A549 (cell line): ENCODE measurements at regions not wholly inside any gene's neighbourhood (a gene's known extent, or its start where the extent isn't known, plus 50 kb on each side); places are given as distances from the start of the nearest gene placed in this dataset.

Experiments used
- CTCF ChIP-seq: fragments of >200 bp; sonication (Bioruptor Twin); formaldehyde crosslinking; IDR thresholded peaks from 3 replicates; pipeline ENCODE4 v1.5.1; 2016
- GATA3 ChIP-seq: IDR thresholded peaks from 2 replicates; pipeline ENCODE4 v1.6.1; 2012; ENCODE audit warnings: borderline replicate concordance
- HDAC2 ChIP-seq: fragments of 200-600 bp; sonication (generic); IDR thresholded peaks from 2 replicates; pipeline ENCODE4 v1.6.1; 2016
- JUNB ChIP-seq: fragments of >200 bp; sonication (Bioruptor Twin); formaldehyde crosslinking; IDR thresholded peaks from 2 replicates; pipeline ENCODE4 v1.6.1; 2016
- MAX ChIP-seq: IDR thresholded peaks from 2 replicates; pipeline ENCODE4 v1.6.1; 2012
- MAZ ChIP-seq: fragments of 150-350 bp; IDR thresholded peaks from 2 replicates; pipeline ENCODE4 v1.6.1; 2014; ENCODE audit warnings: antibody characterized with exemption, low read depth, low read length, borderline replicate concordance
- POLR2A ChIP-seq: IDR thresholded peaks from 2 replicates; pipeline ENCODE4 v1.6.1; 2012; ENCODE audit warnings: mild to moderate bottlenecking, low read length
- RFX5 ChIP-seq: fragments of 450-650 bp; IDR thresholded peaks from 2 replicates; pipeline ENCODE4 v1.7.1; 2014; ENCODE audit warnings: antibody characterized with exemption, mild to moderate bottlenecking, moderate library complexity
- SMC3 ChIP-seq: fragments of >200 bp; sonication (Bioruptor Twin); formaldehyde crosslinking; IDR thresholded peaks from 3 replicates; pipeline ENCODE4 v1.6.1; 2018; ENCODE audit warnings: inconsistent platforms
- USF2 ChIP-seq: fragments of 450-650 bp; IDR thresholded peaks from 2 replicates; pipeline ENCODE4 v1.6.1; 2014; ENCODE audit warnings: antibody characterized with exemption
- TF ChIP-seq, protein P1 (sequence below): fragments of 200-600 bp; sonication (generic); IDR thresholded peaks from 2 replicates; pipeline ENCODE4 v1.6.1; 2016; ENCODE audit warnings: antibody characterized with exemption, mild to moderate bottlenecking, moderate library complexity

GRCh38 chr3:182258538-182259177, 534.6 kb upstream of the ATP11B start:
- TF ChIP-seq POLR2A, result no peak
- TF ChIP-seq, protein P1, sequence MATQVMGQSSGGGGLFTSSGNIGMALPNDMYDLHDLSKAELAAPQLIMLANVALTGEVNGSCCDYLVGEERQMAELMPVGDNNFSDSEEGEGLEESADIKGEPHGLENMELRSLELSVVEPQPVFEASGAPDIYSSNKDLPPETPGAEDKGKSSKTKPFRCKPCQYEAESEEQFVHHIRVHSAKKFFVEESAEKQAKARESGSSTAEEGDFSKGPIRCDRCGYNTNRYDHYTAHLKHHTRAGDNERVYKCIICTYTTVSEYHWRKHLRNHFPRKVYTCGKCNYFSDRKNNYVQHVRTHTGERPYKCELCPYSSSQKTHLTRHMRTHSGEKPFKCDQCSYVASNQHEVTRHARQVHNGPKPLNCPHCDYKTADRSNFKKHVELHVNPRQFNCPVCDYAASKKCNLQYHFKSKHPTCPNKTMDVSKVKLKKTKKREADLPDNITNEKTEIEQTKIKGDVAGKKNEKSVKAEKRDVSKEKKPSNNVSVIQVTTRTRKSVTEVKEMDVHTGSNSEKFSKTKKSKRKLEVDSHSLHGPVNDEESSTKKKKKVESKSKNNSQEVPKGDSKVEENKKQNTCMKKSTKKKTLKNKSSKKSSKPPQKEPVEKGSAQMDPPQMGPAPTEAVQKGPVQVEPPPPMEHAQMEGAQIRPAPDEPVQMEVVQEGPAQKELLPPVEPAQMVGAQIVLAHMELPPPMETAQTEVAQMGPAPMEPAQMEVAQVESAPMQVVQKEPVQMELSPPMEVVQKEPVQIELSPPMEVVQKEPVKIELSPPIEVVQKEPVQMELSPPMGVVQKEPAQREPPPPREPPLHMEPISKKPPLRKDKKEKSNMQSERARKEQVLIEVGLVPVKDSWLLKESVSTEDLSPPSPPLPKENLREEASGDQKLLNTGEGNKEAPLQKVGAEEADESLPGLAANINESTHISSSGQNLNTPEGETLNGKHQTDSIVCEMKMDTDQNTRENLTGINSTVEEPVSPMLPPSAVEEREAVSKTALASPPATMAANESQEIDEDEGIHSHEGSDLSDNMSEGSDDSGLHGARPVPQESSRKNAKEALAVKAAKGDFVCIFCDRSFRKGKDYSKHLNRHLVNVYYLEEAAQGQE, result no peak
- peak; percentile 81 for TF ChIP-seq CTCF
- TF ChIP-seq HDAC2, result no peak
- no peak for TF ChIP-seq JUNB
- TF ChIP-seq GATA3, result no peak
- TF ChIP-seq MAZ, result no peak
- peak; percentile 88 for TF ChIP-seq SMC3
- TF ChIP-seq MAX, result no peak
- TF ChIP-seq RFX5, result no peak
- no peak for TF ChIP-seq USF2
